H9 (cell line): ENCODE measurements at regions not wholly inside any gene's neighbourhood (a gene's known extent, or its start where the extent isn't known, plus 50 kb on each side); places are given as distances from the start of the nearest gene placed in this dataset.
A peak's percentile ranks its signal among the peaks of the same experiment; 100 is the strongest.

Source experiments
- DNase-seq: peaks from one replicate; pipeline ENCODE4 v3.0.0-alpha.2; 2017
- H2AFZ ChIP-seq: one replicate; pipeline ENCODE4 v1.6.1; 2013; ENCODE audit warnings: mild to moderate bottlenecking, low read length, control low read depth, moderate library complexity
- H2AK5ac ChIP-seq: 2 replicates; pipeline ENCODE4 v1.6.1; 2013; ENCODE audit warnings: low read length, control low read depth, mixed read lengths; ENCODE audit not compliant: insufficient read length
- H2BK120ac ChIP-seq: one replicate; pipeline ENCODE4 v1.6.1; 2013; ENCODE audit warnings: low read depth, mild to moderate bottlenecking, low read length, control low read depth, inconsistent platforms; ENCODE audit not compliant: poor library complexity, severe bottlenecking
- H2BK12ac ChIP-seq: 2 replicates; pipeline ENCODE4 v1.6.1; 2013; ENCODE audit warnings: low read length, control low read depth, mixed read lengths, low read depth; ENCODE audit not compliant: insufficient read length
- H2BK15ac ChIP-seq: 2 replicates; pipeline ENCODE4 v1.6.1; 2013; ENCODE audit warnings: low read depth, low read length, control low read depth
- H2BK20ac ChIP-seq: one replicate; pipeline ENCODE4 v1.6.1; 2013; ENCODE audit warnings: low read depth, mild to moderate bottlenecking, low read length, control low read depth, inconsistent platforms; ENCODE audit not compliant: poor library complexity, severe bottlenecking
- H2BK5ac ChIP-seq: 2 replicates; pipeline ENCODE4 v1.6.1; 2013; ENCODE audit warnings: low read length, control low read depth, mixed read lengths; ENCODE audit not compliant: insufficient read length
- H3K14ac ChIP-seq: 2 replicates; pipeline ENCODE4 v1.6.1; 2013; ENCODE audit warnings: low read length, control low read depth; ENCODE audit not compliant: insufficient read depth
- H3K18ac ChIP-seq: 2 replicates; pipeline ENCODE4 v1.6.1; 2013; ENCODE audit warnings: low read depth, mild to moderate bottlenecking, mixed read lengths, low read length, control low read depth; ENCODE audit not compliant: insufficient read length
- H3K23ac ChIP-seq: 2 replicates; pipeline ENCODE4 v1.6.1; 2013; ENCODE audit warnings: low read length, control low read depth, mixed read lengths, low read depth; ENCODE audit not compliant: insufficient read length
- H3K23me2 ChIP-seq: 2 replicates; pipeline ENCODE4 v1.6.1; 2013; ENCODE audit warnings: low read depth, mild to moderate bottlenecking, mixed read lengths, low read length, control low read depth; ENCODE audit not compliant: insufficient read length, poor library complexity, severe bottlenecking
- H3K27ac ChIP-seq: 2 replicates; pipeline ENCODE4 v1.5.1; 2013; ENCODE audit warnings: low read length, control low read depth, mixed read lengths, low read depth; ENCODE audit not compliant: insufficient read length
- H3K27me3 ChIP-seq: 2 replicates; pipeline ENCODE4 v1.6.1; 2013; ENCODE audit warnings: low read length, control low read depth, inconsistent platforms; ENCODE audit not compliant: insufficient read depth
- H3K4ac ChIP-seq: 2 replicates; pipeline ENCODE4 v1.6.1; 2013; ENCODE audit warnings: low read depth, mild to moderate bottlenecking, control low read depth, inconsistent platforms, low read length, moderate library complexity
- H3K4me1 ChIP-seq: 2 replicates; pipeline ENCODE4 v1.6.1; 2013; ENCODE audit warnings: low read length, control low read depth, inconsistent platforms; ENCODE audit not compliant: insufficient read depth
- H3K4me2 ChIP-seq: 2 replicates; pipeline ENCODE4 v1.6.1; 2013; ENCODE audit warnings: low read length, control low read depth, mixed read lengths; ENCODE audit not compliant: insufficient read length, insufficient read depth
- H3K56ac ChIP-seq: 2 replicates; pipeline ENCODE4 v1.6.1; 2013; ENCODE audit warnings: low read depth, mild to moderate bottlenecking, mixed read lengths, low read length, control low read depth; ENCODE audit not compliant: insufficient read length
- H3K79me1 ChIP-seq: 2 replicates; pipeline ENCODE4 v1.6.1; 2013; ENCODE audit warnings: low read depth, mild to moderate bottlenecking, moderate library complexity, low read length, control low read depth, inconsistent platforms; ENCODE audit not compliant: insufficient read depth, poor library complexity, severe bottlenecking
- H3K79me2 ChIP-seq: 2 replicates; pipeline ENCODE4 v1.6.1; 2013; ENCODE audit warnings: low read length, control low read depth, inconsistent platforms; ENCODE audit not compliant: insufficient read depth
- H3K9ac ChIP-seq: 2 replicates; pipeline ENCODE4 v1.6.1; 2013; ENCODE audit warnings: low read length, control low read depth, mixed read lengths; ENCODE audit not compliant: insufficient read length; ENCODE audit errors: extremely low read depth
- H3K9me3 ChIP-seq: one replicate; pipeline ENCODE4 v1.6.1; 2013; ENCODE audit warnings: low read depth, low read length, inconsistent platforms; ENCODE audit not compliant: control insufficient read depth
- H3T11ph ChIP-seq: one replicate; pipeline ENCODE4 v1.6.1; 2013; ENCODE audit warnings: mild to moderate bottlenecking, low read length, control low read depth, inconsistent platforms
- H4K20me1 ChIP-seq: one replicate; pipeline ENCODE4 v1.6.1; 2013; ENCODE audit not compliant: control insufficient read depth, insufficient read length, insufficient read depth
- H4K5ac ChIP-seq: 2 replicates; pipeline ENCODE4 v1.6.1; 2013; ENCODE audit warnings: low read depth, mild to moderate bottlenecking, mixed read lengths, low read length, control low read depth; ENCODE audit not compliant: insufficient read length
- H4K8ac ChIP-seq: replicated peaks from 2 replicates; pipeline ENCODE4 v1.6.1; 2013; ENCODE audit warnings: low read length, control low read depth, mixed read lengths, low read depth; ENCODE audit not compliant: insufficient read length
- H4K91ac ChIP-seq: 2 replicates; pipeline ENCODE4 v1.6.1; 2013; ENCODE audit warnings: low read depth, mild to moderate bottlenecking, moderate library complexity, mixed read lengths, low read length, control low read depth; ENCODE audit not compliant: insufficient read length
- H3K27ac Mint-ChIP-seq, 3 experiments: 2 replicates in 2 of 3; 3 replicates in 1 of 3; pipeline ENCODE4 v1.8.0; 2020 to 2021; ENCODE audit warnings: mixed read lengths in 3 of 3, mild to moderate bottlenecking in 1 of 3, moderate library complexity in 1 of 3
- H3K27me3 Mint-ChIP-seq: 2 replicates; pipeline ENCODE4 v1.8.0; 2021; ENCODE audit warnings: low read depth, mild to moderate bottlenecking, moderate library complexity, mixed read lengths
- H3K36me3 Mint-ChIP-seq, 3 experiments: 2 replicates in 2 of 3; 3 replicates in 1 of 3; pipeline ENCODE4 v1.8.0; 2020 to 2021; ENCODE audit warnings: low read depth in 3 of 3, mixed read lengths in 3 of 3; ENCODE audit not compliant: insufficient read depth in 1 of 3
- H3K4me1 Mint-ChIP-seq, 2 experiments: 2 replicates each; pipeline ENCODE4 v1.8.0; 2020; ENCODE audit warnings: mixed read lengths in 2 of 2
- H3K4me3 Mint-ChIP-seq, 2 experiments: 2 replicates in 1 of 2; 3 replicates in 1 of 2; pipeline ENCODE4 v1.8.0; 2020 to 2021; ENCODE audit warnings: mild to moderate bottlenecking in 2 of 2, mixed read lengths in 2 of 2, moderate library complexity in 1 of 2
- H3K9me3 Mint-ChIP-seq, 2 experiments: 2 replicates in 1 of 2; 3 replicates in 1 of 2; pipeline ENCODE4 v1.8.0; 2020; ENCODE audit warnings: mild to moderate bottlenecking in 2 of 2, mixed read lengths in 2 of 2, moderate library complexity in 1 of 2
- WGBS: extraction: QIAGEN DNeasy Blood & Tissue Kit; methylation state at CpG from one replicate; pipeline ENCODE4 v1.1.7; 2013; ENCODE audit warnings: missing lambda C conversion rate, low lambda C conversion rate, mixed read lengths; ENCODE audit not compliant: insufficient read length; ENCODE audit errors: extremely low coverage; 5-methylcytosine and 5-hydroxymethylcytosine counted together
- TF ChIP-seq, protein P1 (sequence below): fragments of 200-600 bp; sonication (generic); conservative IDR thresholded peaks from 3 replicates; pipeline ENCODE4 v1.8.0; 2021; ENCODE audit warnings: antibody characterized with exemption, mild to moderate bottlenecking

DNA sequence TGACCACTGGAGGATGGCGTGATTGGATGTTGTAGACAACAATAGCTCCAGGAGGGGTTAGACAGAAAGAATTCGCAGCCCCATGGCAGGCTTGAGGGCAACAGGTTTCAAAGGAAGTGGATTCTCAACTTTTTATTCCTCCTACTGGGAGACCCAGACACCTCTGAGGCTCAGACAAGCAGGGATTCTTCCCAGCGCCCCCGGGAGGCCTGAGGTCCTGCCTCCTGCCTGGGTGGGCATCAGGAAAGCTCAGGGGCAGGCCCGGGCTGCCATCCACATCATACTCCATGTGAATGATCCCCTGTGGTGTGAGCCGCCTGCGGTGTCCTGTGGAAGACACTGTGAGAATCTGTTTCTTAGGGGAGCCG is 203.5 kb downstream of the CYP26B1 start:
- Histone ChIP-seq H3T11ph (no peak overlapping the region), H2BK120ac (no peak overlapping the region), H2AFZ (no peak overlapping the region), H2AK5ac (no peak overlapping the region), H3K4me2 (no peak overlapping the region), H2BK5ac (no peak overlapping the region), H3K9ac (no peak overlapping the region), H3K23ac (no peak overlapping the region), H3K23me2 (no peaks in the 10 kb centered on the region), H3K27ac (no peak overlapping the region), H4K8ac (no peak overlapping the region), H3K56ac (no peak overlapping the region), H3K4me1 (no peaks in the 10 kb centered on the region), H4K5ac (no peak overlapping the region), H2BK15ac (no peak overlapping the region), H3K14ac (0 out of 2 replicates have a peak overlapping the region, but pooled peaks have one; percentile 45), H3K27me3 (no peaks in the 10 kb centered on the region), H4K91ac (no peak overlapping the region), H3K79me2 (no peaks in the 10 kb centered on the region), H3K18ac (no peak overlapping the region), H2BK20ac (no peak overlapping the region), H4K20me1 (no peaks in the 10 kb centered on the region), H3K79me1 (no peaks in the 10 kb centered on the region), H3K4ac (no peak overlapping the region), H3K9me3 (no peaks in the 10 kb centered on the region), H2BK12ac (no peak overlapping the region)
- WGBS: no CpG with 5 or more reads among the region's 8 CpGs
- peaks cover 12% of the 10 kb centered on the region for H3K27me3 Mint-ChIP-seq
- peak; percentile 21 for DNase-seq
- H3K4me1 Mint-ChIP-seq: peaks cover 5 to 9% of the 10 kb centered on the region in 2 experiments
- TF ChIP-seq, protein P1, sequence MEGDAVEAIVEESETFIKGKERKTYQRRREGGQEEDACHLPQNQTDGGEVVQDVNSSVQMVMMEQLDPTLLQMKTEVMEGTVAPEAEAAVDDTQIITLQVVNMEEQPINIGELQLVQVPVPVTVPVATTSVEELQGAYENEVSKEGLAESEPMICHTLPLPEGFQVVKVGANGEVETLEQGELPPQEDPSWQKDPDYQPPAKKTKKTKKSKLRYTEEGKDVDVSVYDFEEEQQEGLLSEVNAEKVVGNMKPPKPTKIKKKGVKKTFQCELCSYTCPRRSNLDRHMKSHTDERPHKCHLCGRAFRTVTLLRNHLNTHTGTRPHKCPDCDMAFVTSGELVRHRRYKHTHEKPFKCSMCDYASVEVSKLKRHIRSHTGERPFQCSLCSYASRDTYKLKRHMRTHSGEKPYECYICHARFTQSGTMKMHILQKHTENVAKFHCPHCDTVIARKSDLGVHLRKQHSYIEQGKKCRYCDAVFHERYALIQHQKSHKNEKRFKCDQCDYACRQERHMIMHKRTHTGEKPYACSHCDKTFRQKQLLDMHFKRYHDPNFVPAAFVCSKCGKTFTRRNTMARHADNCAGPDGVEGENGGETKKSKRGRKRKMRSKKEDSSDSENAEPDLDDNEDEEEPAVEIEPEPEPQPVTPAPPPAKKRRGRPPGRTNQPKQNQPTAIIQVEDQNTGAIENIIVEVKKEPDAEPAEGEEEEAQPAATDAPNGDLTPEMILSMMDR: no peak
- H3K4me3 Mint-ChIP-seq: no peak overlapping the region
- no peaks in the 10 kb centered on the region; a peak in 1 of 7 replicates for H3K36me3 Mint-ChIP-seq
- H3K27ac Mint-ChIP-seq: no peak overlapping the region
- peaks cover 0 to 2% of the 10 kb centered on the region in 2 experiments; a peak in 1 of 5 replicates for H3K9me3 Mint-ChIP-seq
